GM19467 (cell line): ENCODE measurements at regions not wholly inside any gene's neighbourhood (a gene's known extent, or its start where the extent isn't known, plus 50 kb on each side); places are given as distances from the start of the nearest gene placed in this dataset.

Experiments used
- ATAC-seq: cut with Tn5 transposase; IDR thresholded peaks from one replicate; pipeline ENCODE4 v1.9.1; 2021; ENCODE audit warnings: mild to moderate bottlenecking, moderate library complexity; ENCODE audit not compliant: unreplicated experiment

GRCh38 chr5:124665035-124665434 lies 81.4 kb downstream of the ZNF608 start:
- ATAC-seq, result no peak

- ATAC-seq, result no peak
Observed at GRCh38 chr5:124664287-124664686, 82.2 kb downstream of the ZNF608 start.

GRCh38 chr5:124663101-124663506 lies 83.3 kb downstream of the ZNF608 start:
- ATAC-seq, result no peak

GRCh38 chr5:124662181-124662781 lies 84.2 kb downstream of the ZNF608 start:
- no peak for ATAC-seq

GRCh38 chr5:124661317-124662141 lies 84.9 kb downstream of the ZNF608 start:
- no peak for ATAC-seq

GRCh38 chr5:124660229-124661093 lies 86.0 kb downstream of the ZNF608 start:
- ATAC-seq, result no peak

- no peak for ATAC-seq
Observed at GRCh38 chr5:124659798-124660197, 86.6 kb downstream of the ZNF608 start.

- ATAC-seq, result no peak
Observed at GRCh38 chr5:124658867-124659557, 87.4 kb downstream of the ZNF608 start.

GRCh38 chr5:124655921-124656511 lies 90.4 kb downstream of the ZNF608 start:
- ATAC-seq, result no peak

GRCh38 chr5:124655251-124655917 lies 91.1 kb downstream of the ZNF608 start:
- no peak for ATAC-seq

- no peak for ATAC-seq
Observed at GRCh38 chr5:124654418-124654817, 92.0 kb downstream of the ZNF608 start.

GRCh38 chr5:124653666-124654065 lies 92.8 kb downstream of the ZNF608 start:
- no peak for ATAC-seq

- ATAC-seq, result no peak
Observed at GRCh38 chr5:124652892-124653441, 93.5 kb downstream of the ZNF608 start.

GRCh38 chr5:124652514-124652819 lies 94.0 kb downstream of the ZNF608 start:
- ATAC-seq, result no peak

GRCh38 chr5:124651663-124652513 lies 94.6 kb downstream of the ZNF608 start:
- ATAC-seq, result peak; percentile 22

- ATAC-seq, result no peak
Observed at GRCh38 chr5:124650951-124651662, 95.3 kb downstream of the ZNF608 start.

GRCh38 chr5:124650147-124650561 lies 96.3 kb downstream of the ZNF608 start:
- ATAC-seq, result peak; percentile 58

- peak; percentile 83 for ATAC-seq
Observed at GRCh38 chr5:124649491-124650146, 96.8 kb downstream of the ZNF608 start.
